Gastrocnemius medialis (tissue), 4 donors: ENCODE measurements at regions not wholly inside any gene's neighbourhood (a gene's known extent, or its start where the extent isn't known, plus 50 kb on each side); places are given as distances from the start of the nearest gene placed in this dataset.

Source experiments
- CTCF ChIP-seq, 5 experiments: fragments of 450-650 bp in 3 of 5; fragments of 200-600 bp in 2 of 5; sonication (generic) in 2 of 5; IDR thresholded peaks in 4 of 5; conservative IDR thresholded peaks in 1 of 5; 1 replicate in 4 of 5; 2 replicates in 1 of 5; pipeline ENCODE4 v1.5.1; 2016 to 2019; ENCODE audit warnings: antibody characterized with exemption in 5 of 5, mild to moderate bottlenecking in 3 of 5, moderate library complexity in 3 of 5
- POLR2A ChIP-seq, 2 donors: fragments of 450-650 bp; IDR thresholded peaks; one replicate each; pipeline ENCODE4 v1.6.1; 2017; ENCODE audit warnings: antibody characterized with exemption in 2 of 2, mild to moderate bottlenecking in 2 of 2, moderate library complexity in 2 of 2

- TF ChIP-seq CTCF (IDR thresholded peaks at IDR 0.05 in 4 of 5, conservative IDR thresholded peaks at IDR 0.05 in 1 of 5) = no peak
- no peak for TF ChIP-seq POLR2A (IDR thresholded peaks at IDR 0.05)
These were observed 177.7 kb downstream of the CXCL12 start for GRCh38 chr10:44207160-44207559.
